ENCODE measurements at regions not wholly inside any gene's neighbourhood (a gene's known extent, or its start where the extent isn't known, plus 50 kb on each side); places are given as distances from the start of the nearest gene placed in this dataset.

DNA sequence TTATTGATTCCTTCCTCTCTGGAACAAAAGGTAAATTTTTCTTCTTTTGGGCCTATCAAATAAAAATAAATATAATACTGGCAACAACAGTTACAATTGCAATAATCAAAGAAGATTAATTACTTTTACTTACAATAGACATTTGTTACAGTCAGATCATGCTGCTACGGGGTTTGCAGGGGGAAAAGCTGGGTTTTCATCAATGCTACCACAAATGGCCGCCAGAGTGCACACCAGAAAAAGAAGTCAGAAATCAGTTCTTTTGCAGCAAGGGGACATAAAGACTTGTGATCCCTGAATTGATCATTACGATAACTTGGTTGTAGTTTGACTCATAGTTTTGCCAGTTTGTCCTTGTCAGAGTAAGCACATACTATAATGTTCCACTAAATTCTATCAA lies 714.5 kb upstream of the EYS start:
- TF ChIP-seq, protein P1, sequence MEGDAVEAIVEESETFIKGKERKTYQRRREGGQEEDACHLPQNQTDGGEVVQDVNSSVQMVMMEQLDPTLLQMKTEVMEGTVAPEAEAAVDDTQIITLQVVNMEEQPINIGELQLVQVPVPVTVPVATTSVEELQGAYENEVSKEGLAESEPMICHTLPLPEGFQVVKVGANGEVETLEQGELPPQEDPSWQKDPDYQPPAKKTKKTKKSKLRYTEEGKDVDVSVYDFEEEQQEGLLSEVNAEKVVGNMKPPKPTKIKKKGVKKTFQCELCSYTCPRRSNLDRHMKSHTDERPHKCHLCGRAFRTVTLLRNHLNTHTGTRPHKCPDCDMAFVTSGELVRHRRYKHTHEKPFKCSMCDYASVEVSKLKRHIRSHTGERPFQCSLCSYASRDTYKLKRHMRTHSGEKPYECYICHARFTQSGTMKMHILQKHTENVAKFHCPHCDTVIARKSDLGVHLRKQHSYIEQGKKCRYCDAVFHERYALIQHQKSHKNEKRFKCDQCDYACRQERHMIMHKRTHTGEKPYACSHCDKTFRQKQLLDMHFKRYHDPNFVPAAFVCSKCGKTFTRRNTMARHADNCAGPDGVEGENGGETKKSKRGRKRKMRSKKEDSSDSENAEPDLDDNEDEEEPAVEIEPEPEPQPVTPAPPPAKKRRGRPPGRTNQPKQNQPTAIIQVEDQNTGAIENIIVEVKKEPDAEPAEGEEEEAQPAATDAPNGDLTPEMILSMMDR (IDR thresholded peaks at IDR 0.05), result no peak
- TF ChIP-seq POLR2A (IDR thresholded peaks at IDR 0.05) (no peak), POLR2AphosphoS5 (IDR thresholded peaks at IDR 0.05; ENCODE audit: insufficient read depth in 1 of 2, low read depth in 1 of 2) (no peak)

All from vagina (tissue), 2 donors.